Activated CD8-positive, alpha-beta T cell treated with anti-CD3 and anti-CD28 coated beads for 36 hours (primary cell): ENCODE measurements at regions not wholly inside any gene's neighbourhood (a gene's known extent, or its start where the extent isn't known, plus 50 kb on each side); places are given as distances from the start of the nearest gene placed in this dataset.

Experiments
- ATAC-seq: fragments of 200-7000 bp; cut with Tn5 transposase; one replicate; pipeline ENCODE4 v1.10.0; 2021; ENCODE audit warnings: mild to moderate bottlenecking, moderate library complexity
- CTCF ChIA-PET: fragments of 350-600 bp; sonication (Branson Sonifier 250); formaldehyde crosslinking; loops from one replicate; lab custom pipeline; 2021; ENCODE audit warnings: antibody characterized with exemption; lab: Charles Lee
- POLR2A ChIA-PET: fragments of 350-600 bp; sonication (Branson Sonifier 250); formaldehyde crosslinking; loops from one replicate; lab custom pipeline; 2021; ENCODE audit warnings: antibody characterized with exemption; lab: Charles Lee
- DNase-seq: peaks from one replicate; pipeline ENCODE4 v3.0.0-alpha.2; 2020
- H3K27ac Mint-ChIP-seq: one replicate; pipeline ENCODE4 v1.8.0; 2021; ENCODE audit warnings: mild to moderate bottlenecking, mixed read lengths
- H3K27me3 Mint-ChIP-seq: one replicate; pipeline ENCODE4 v1.8.0; 2021; ENCODE audit warnings: mixed read lengths
- H3K36me3 Mint-ChIP-seq: one replicate; pipeline ENCODE4 v1.8.0; 2021; ENCODE audit warnings: low read depth, mixed read lengths
- H3K4me1 Mint-ChIP-seq: one replicate; pipeline ENCODE4 v1.8.0; 2021; ENCODE audit warnings: low read depth, mixed read lengths
- H3K4me3 Mint-ChIP-seq: one replicate; pipeline ENCODE4 v1.8.0; 2021; ENCODE audit warnings: mild to moderate bottlenecking, moderate library complexity, mixed read lengths
- H3K9me3 Mint-ChIP-seq: one replicate; pipeline ENCODE4 v1.8.0; 2021; ENCODE audit warnings: mixed read lengths
- CTCF ChIP-seq: fragments of 200-600 bp; IDR thresholded peaks from one replicate; pipeline ENCODE4 v1.8.0; 2022; ENCODE audit warnings: antibody characterized with exemption, mild to moderate bottlenecking
- intact Hi-C: fragments of 100-400 bp; cut with micrococcal nuclease; formaldehyde crosslinking; loops from one replicate; pipeline ENCODE4 v1.10.0; 2022

GRCh38 chr17:77349976-77350830 is 209.4 kb downstream of the SEC14L1 start:
- ChIA-PET CTCF (no interaction called here), POLR2A (interaction anchor here (1.1 to 1.5 kb wide), 2 partner anchors 9 to 12 kb away, joined by 3 to 4 read pairs; no protein-coding TSS in a partner anchor)
- H3K27ac Mint-ChIP-seq: no peak overlapping the region
- TF ChIP-seq CTCF: no peak
- no peaks in the 10 kb centered on the region for H3K27me3 Mint-ChIP-seq
- H3K36me3 Mint-ChIP-seq: no peaks in the 10 kb centered on the region
- DNase-seq (no peak), ATAC-seq (no peak)
- intact Hi-C loops: no loop called here
- no peaks in the 10 kb centered on the region for H3K9me3 Mint-ChIP-seq
- H3K4me1 Mint-ChIP-seq: peaks cover 16% of the 10 kb centered on the region
- no peak overlapping the region for H3K4me3 Mint-ChIP-seq

GRCh38 chr17:77352441-77352840 is 211.7 kb downstream of the SEC14L1 start:
- Mint-ChIP-seq H3K4me3 (no peak overlapping the region), H3K4me1 (peaks cover 19% of the 10 kb centered on the region), H3K36me3 (no peaks in the 10 kb centered on the region), H3K9me3 (no peaks in the 10 kb centered on the region), H3K27ac (no peak overlapping the region), H3K27me3 (no peaks in the 10 kb centered on the region)
- ChIA-PET CTCF (no interaction called here), POLR2A (interaction anchor here (0.6 kb wide), 1 partner anchor 214 kb away, joined by 3 read pairs; no protein-coding TSS in a partner anchor)
- ATAC-seq (no peak), DNase-seq (no peak)
- TF ChIP-seq CTCF: no peak
- intact Hi-C loops: no loop called here

- DNase-seq: no peak
- intact Hi-C loops: no loop called here
- no peaks in the 10 kb centered on the region for H3K27me3 Mint-ChIP-seq
Observed at GRCh38 chr17:77352996-77353395, 212.2 kb downstream of the SEC14L1 start.

GRCh38 chr17:77353684-77354419 is 213.1 kb downstream of the SEC14L1 start:
- no peaks in the 10 kb centered on the region for H3K9me3 Mint-ChIP-seq
- CTCF ChIA-PET: interaction anchor here (0.8 to 1.4 kb wide), 3 partner anchors 8 to 87 kb away, joined by 3 to 5 read pairs (median 3); no protein-coding TSS in a partner anchor
- no peak overlapping the region for H3K4me3 Mint-ChIP-seq
- H3K36me3 Mint-ChIP-seq: no peaks in the 10 kb centered on the region
- intact Hi-C loops: no loop called here
- H3K27me3 Mint-ChIP-seq: no peaks in the 10 kb centered on the region
- ATAC-seq (peak; percentile 25), DNase-seq (peak; percentile 13)
- POLR2A ChIA-PET: interaction anchor here (0.6 kb wide), 1 partner anchor 122 kb away, joined by 3 read pairs; no protein-coding TSS in a partner anchor
- TF ChIP-seq CTCF: no peak
- peaks cover 20% of the 10 kb centered on the region for H3K4me1 Mint-ChIP-seq
- H3K27ac Mint-ChIP-seq: no peak overlapping the region

More at GRCh38 chr17:77352996-77353395, 212.2 kb downstream of the SEC14L1 start:
- CTCF ChIA-PET: interaction anchor here (1.4 kb wide), 1 partner anchor 77 kb away, joined by 5 read pairs; no protein-coding TSS in a partner anchor
- H3K4me3 Mint-ChIP-seq: no peak overlapping the region
- no peak overlapping the region for H3K27ac Mint-ChIP-seq
- TF ChIP-seq CTCF: no peak
- POLR2A ChIA-PET: interaction anchor here (0.6 kb wide), 1 partner anchor 214 kb away, joined by 3 read pairs; no protein-coding TSS in a partner anchor
- H3K9me3 Mint-ChIP-seq: no peaks in the 10 kb centered on the region
- ATAC-seq: no peak
- peaks cover 20% of the 10 kb centered on the region for H3K4me1 Mint-ChIP-seq
- H3K36me3 Mint-ChIP-seq: no peaks in the 10 kb centered on the region
